H9 (cell line): ENCODE measurements at regions not wholly inside any gene's neighbourhood (a gene's known extent, or its start where the extent isn't known, plus 50 kb on each side); places are given as distances from the start of the nearest gene placed in this dataset.

Source experiments
- DNase-seq: peaks from one replicate; pipeline ENCODE4 v3.0.0-alpha.2; 2017
- H2AFZ ChIP-seq: one replicate; pipeline ENCODE4 v1.6.1; 2013; ENCODE audit warnings: mild to moderate bottlenecking, low read length, control low read depth, moderate library complexity
- H2AK5ac ChIP-seq: 2 replicates; pipeline ENCODE4 v1.6.1; 2013; ENCODE audit warnings: low read length, control low read depth, mixed read lengths; ENCODE audit not compliant: insufficient read length
- H2BK120ac ChIP-seq: one replicate; pipeline ENCODE4 v1.6.1; 2013; ENCODE audit warnings: low read depth, mild to moderate bottlenecking, low read length, control low read depth, inconsistent platforms; ENCODE audit not compliant: poor library complexity, severe bottlenecking
- H2BK12ac ChIP-seq: 2 replicates; pipeline ENCODE4 v1.6.1; 2013; ENCODE audit warnings: low read length, control low read depth, mixed read lengths, low read depth; ENCODE audit not compliant: insufficient read length
- H2BK15ac ChIP-seq: 2 replicates; pipeline ENCODE4 v1.6.1; 2013; ENCODE audit warnings: low read depth, low read length, control low read depth
- H2BK20ac ChIP-seq: one replicate; pipeline ENCODE4 v1.6.1; 2013; ENCODE audit warnings: low read depth, mild to moderate bottlenecking, low read length, control low read depth, inconsistent platforms; ENCODE audit not compliant: poor library complexity, severe bottlenecking
- H2BK5ac ChIP-seq: 2 replicates; pipeline ENCODE4 v1.6.1; 2013; ENCODE audit warnings: low read length, control low read depth, mixed read lengths; ENCODE audit not compliant: insufficient read length
- H3K14ac ChIP-seq: 2 replicates; pipeline ENCODE4 v1.6.1; 2013; ENCODE audit warnings: low read length, control low read depth; ENCODE audit not compliant: insufficient read depth
- H3K18ac ChIP-seq: 2 replicates; pipeline ENCODE4 v1.6.1; 2013; ENCODE audit warnings: low read depth, mild to moderate bottlenecking, mixed read lengths, low read length, control low read depth; ENCODE audit not compliant: insufficient read length
- H3K23ac ChIP-seq: 2 replicates; pipeline ENCODE4 v1.6.1; 2013; ENCODE audit warnings: low read length, control low read depth, mixed read lengths, low read depth; ENCODE audit not compliant: insufficient read length
- H3K23me2 ChIP-seq: 2 replicates; pipeline ENCODE4 v1.6.1; 2013; ENCODE audit warnings: low read depth, mild to moderate bottlenecking, mixed read lengths, low read length, control low read depth; ENCODE audit not compliant: insufficient read length, poor library complexity, severe bottlenecking
- H3K27ac ChIP-seq: 2 replicates; pipeline ENCODE4 v1.5.1; 2013; ENCODE audit warnings: low read length, control low read depth, mixed read lengths, low read depth; ENCODE audit not compliant: insufficient read length
- H3K27me3 ChIP-seq: 2 replicates; pipeline ENCODE4 v1.6.1; 2013; ENCODE audit warnings: low read length, control low read depth, inconsistent platforms; ENCODE audit not compliant: insufficient read depth
- H3K4ac ChIP-seq: 2 replicates; pipeline ENCODE4 v1.6.1; 2013; ENCODE audit warnings: low read depth, mild to moderate bottlenecking, control low read depth, inconsistent platforms, low read length, moderate library complexity
- H3K4me1 ChIP-seq: 2 replicates; pipeline ENCODE4 v1.6.1; 2013; ENCODE audit warnings: low read length, control low read depth, inconsistent platforms; ENCODE audit not compliant: insufficient read depth
- H3K4me2 ChIP-seq: 2 replicates; pipeline ENCODE4 v1.6.1; 2013; ENCODE audit warnings: low read length, control low read depth, mixed read lengths; ENCODE audit not compliant: insufficient read length, insufficient read depth
- H3K56ac ChIP-seq: 2 replicates; pipeline ENCODE4 v1.6.1; 2013; ENCODE audit warnings: low read depth, mild to moderate bottlenecking, mixed read lengths, low read length, control low read depth; ENCODE audit not compliant: insufficient read length
- H3K79me1 ChIP-seq: 2 replicates; pipeline ENCODE4 v1.6.1; 2013; ENCODE audit warnings: low read depth, mild to moderate bottlenecking, moderate library complexity, low read length, control low read depth, inconsistent platforms; ENCODE audit not compliant: insufficient read depth, poor library complexity, severe bottlenecking
- H3K79me2 ChIP-seq: 2 replicates; pipeline ENCODE4 v1.6.1; 2013; ENCODE audit warnings: low read length, control low read depth, inconsistent platforms; ENCODE audit not compliant: insufficient read depth
- H3K9ac ChIP-seq: 2 replicates; pipeline ENCODE4 v1.6.1; 2013; ENCODE audit warnings: low read length, control low read depth, mixed read lengths; ENCODE audit not compliant: insufficient read length; ENCODE audit errors: extremely low read depth
- H3K9me3 ChIP-seq: one replicate; pipeline ENCODE4 v1.6.1; 2013; ENCODE audit warnings: low read depth, low read length, inconsistent platforms; ENCODE audit not compliant: control insufficient read depth
- H3T11ph ChIP-seq: one replicate; pipeline ENCODE4 v1.6.1; 2013; ENCODE audit warnings: mild to moderate bottlenecking, low read length, control low read depth, inconsistent platforms
- H4K20me1 ChIP-seq: one replicate; pipeline ENCODE4 v1.6.1; 2013; ENCODE audit not compliant: control insufficient read depth, insufficient read length, insufficient read depth
- H4K5ac ChIP-seq: 2 replicates; pipeline ENCODE4 v1.6.1; 2013; ENCODE audit warnings: low read depth, mild to moderate bottlenecking, mixed read lengths, low read length, control low read depth; ENCODE audit not compliant: insufficient read length
- H4K8ac ChIP-seq: replicated peaks from 2 replicates; pipeline ENCODE4 v1.6.1; 2013; ENCODE audit warnings: low read length, control low read depth, mixed read lengths, low read depth; ENCODE audit not compliant: insufficient read length
- H4K91ac ChIP-seq: 2 replicates; pipeline ENCODE4 v1.6.1; 2013; ENCODE audit warnings: low read depth, mild to moderate bottlenecking, moderate library complexity, mixed read lengths, low read length, control low read depth; ENCODE audit not compliant: insufficient read length
- H3K27ac Mint-ChIP-seq, 3 experiments: 2 replicates in 2 of 3; 3 replicates in 1 of 3; pipeline ENCODE4 v1.8.0; 2020 to 2021; ENCODE audit warnings: mixed read lengths in 3 of 3, mild to moderate bottlenecking in 1 of 3, moderate library complexity in 1 of 3
- H3K27me3 Mint-ChIP-seq: 2 replicates; pipeline ENCODE4 v1.8.0; 2021; ENCODE audit warnings: low read depth, mild to moderate bottlenecking, moderate library complexity, mixed read lengths
- H3K36me3 Mint-ChIP-seq, 3 experiments: 2 replicates in 2 of 3; 3 replicates in 1 of 3; pipeline ENCODE4 v1.8.0; 2020 to 2021; ENCODE audit warnings: low read depth in 3 of 3, mixed read lengths in 3 of 3; ENCODE audit not compliant: insufficient read depth in 1 of 3
- H3K4me1 Mint-ChIP-seq, 2 experiments: 2 replicates each; pipeline ENCODE4 v1.8.0; 2020; ENCODE audit warnings: mixed read lengths in 2 of 2
- H3K4me3 Mint-ChIP-seq, 2 experiments: 2 replicates in 1 of 2; 3 replicates in 1 of 2; pipeline ENCODE4 v1.8.0; 2020 to 2021; ENCODE audit warnings: mild to moderate bottlenecking in 2 of 2, mixed read lengths in 2 of 2, moderate library complexity in 1 of 2
- H3K9me3 Mint-ChIP-seq, 2 experiments: 2 replicates in 1 of 2; 3 replicates in 1 of 2; pipeline ENCODE4 v1.8.0; 2020; ENCODE audit warnings: mild to moderate bottlenecking in 2 of 2, mixed read lengths in 2 of 2, moderate library complexity in 1 of 2
- CTCF ChIP-seq: fragments of 200-600 bp; sonication (generic); conservative IDR thresholded peaks from 3 replicates; pipeline ENCODE4 v1.8.0; 2021; ENCODE audit warnings: antibody characterized with exemption, mild to moderate bottlenecking
- WGBS: extraction: QIAGEN DNeasy Blood & Tissue Kit; methylation state at CpG from one replicate; pipeline ENCODE4 v1.1.7; 2013; ENCODE audit warnings: missing lambda C conversion rate, low lambda C conversion rate, mixed read lengths; ENCODE audit not compliant: insufficient read length; ENCODE audit errors: extremely low coverage; 5-methylcytosine and 5-hydroxymethylcytosine counted together

- no peaks in the 10 kb centered on the region for H3K9me3 ChIP-seq
Measured at GRCh38 chr5:68964679-68965078, 129.1 kb upstream of the SLC30A5 start.

More at GRCh38 chr5:68964679-68965078, 129.1 kb upstream of the SLC30A5 start:
- H2BK15ac ChIP-seq: no peak overlapping the region
- no peaks in the 10 kb centered on the region for H3K79me1 ChIP-seq
- H3K9ac ChIP-seq: no peak overlapping the region
- H3K23me2 ChIP-seq: no peaks in the 10 kb centered on the region
- no peaks in the 10 kb centered on the region; the same call in 1 of the 2 replicates for H3K27me3 Mint-ChIP-seq
- 100% methylated on average over 3 of the region's 3 CpGs for WGBS
- H4K8ac ChIP-seq: no peak overlapping the region
- H3K27ac ChIP-seq: no peak overlapping the region
- H3T11ph ChIP-seq: no peak overlapping the region
- DNase-seq: no peak
- H3K4me1 Mint-ChIP-seq: peaks cover 3 to 4% of the 10 kb centered on the region in 2 experiments
- TF ChIP-seq CTCF: no peak
- no peak overlapping the region for H2BK20ac ChIP-seq
- H3K14ac ChIP-seq: no peak overlapping the region
- H2BK12ac ChIP-seq: no peak overlapping the region
- no peaks in the 10 kb centered on the region for H3K4me1 ChIP-seq
- no peak overlapping the region for H3K4ac ChIP-seq
- H4K5ac ChIP-seq: peak overlapping the region; percentile 2
- no peak overlapping the region for H2BK5ac ChIP-seq
- H3K18ac ChIP-seq: peak overlapping the region; percentile 6
- no peak overlapping the region for H3K4me2 ChIP-seq
- no peak overlapping the region for H2AK5ac ChIP-seq
- no peaks in the 10 kb centered on the region for H3K9me3 Mint-ChIP-seq
- H3K56ac ChIP-seq: no peak overlapping the region
- no peaks in the 10 kb centered on the region; the same call in 1 of the 2 replicates for H3K27me3 ChIP-seq
- no peak overlapping the region for H4K91ac ChIP-seq
- no peaks in the 10 kb centered on the region for H4K20me1 ChIP-seq
- H3K79me2 ChIP-seq: no peaks in the 10 kb centered on the region
- no peak overlapping the region for H3K4me3 Mint-ChIP-seq
- no peaks in the 10 kb centered on the region for H3K36me3 Mint-ChIP-seq
- H2BK120ac ChIP-seq: no peak overlapping the region
- no peak overlapping the region for H3K27ac Mint-ChIP-seq
- H3K23ac ChIP-seq: no peak overlapping the region
- no peak overlapping the region for H2AFZ ChIP-seq
